GM12874 (cell line): ENCODE measurements at regions not wholly inside any gene's neighbourhood (a gene's known extent, or its start where the extent isn't known, plus 50 kb on each side); places are given as distances from the start of the nearest gene placed in this dataset.

Source experiments
- TF ChIP-seq, protein P1 (sequence below): IDR thresholded peaks from 2 replicates; pipeline ENCODE4 v1.5.1; 2011; ENCODE audit warnings: low read depth, mild to moderate bottlenecking, control low read depth, low read length, moderate library complexity; ENCODE audit not compliant: insufficient read depth

DNA sequence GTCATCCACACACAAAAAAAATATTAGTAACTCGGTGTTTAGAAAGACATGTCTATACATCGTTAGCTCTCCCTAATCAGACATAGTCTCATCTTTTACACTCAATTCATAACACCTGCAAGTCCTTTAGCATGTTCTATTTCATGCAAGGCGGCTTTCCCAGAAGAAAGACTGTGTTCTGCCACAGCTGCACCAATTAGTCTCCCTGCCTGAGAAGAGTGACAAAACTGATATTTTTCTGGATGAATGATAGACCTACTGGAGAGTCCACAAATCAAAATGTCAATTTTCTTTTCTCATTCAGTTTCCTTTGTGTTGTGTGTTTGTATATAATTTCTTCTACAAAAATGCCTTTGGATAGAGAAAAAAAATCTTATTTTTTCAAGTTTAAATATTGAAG lies 435.8 kb upstream of the EPHA3 start:
- TF ChIP-seq, protein P1, sequence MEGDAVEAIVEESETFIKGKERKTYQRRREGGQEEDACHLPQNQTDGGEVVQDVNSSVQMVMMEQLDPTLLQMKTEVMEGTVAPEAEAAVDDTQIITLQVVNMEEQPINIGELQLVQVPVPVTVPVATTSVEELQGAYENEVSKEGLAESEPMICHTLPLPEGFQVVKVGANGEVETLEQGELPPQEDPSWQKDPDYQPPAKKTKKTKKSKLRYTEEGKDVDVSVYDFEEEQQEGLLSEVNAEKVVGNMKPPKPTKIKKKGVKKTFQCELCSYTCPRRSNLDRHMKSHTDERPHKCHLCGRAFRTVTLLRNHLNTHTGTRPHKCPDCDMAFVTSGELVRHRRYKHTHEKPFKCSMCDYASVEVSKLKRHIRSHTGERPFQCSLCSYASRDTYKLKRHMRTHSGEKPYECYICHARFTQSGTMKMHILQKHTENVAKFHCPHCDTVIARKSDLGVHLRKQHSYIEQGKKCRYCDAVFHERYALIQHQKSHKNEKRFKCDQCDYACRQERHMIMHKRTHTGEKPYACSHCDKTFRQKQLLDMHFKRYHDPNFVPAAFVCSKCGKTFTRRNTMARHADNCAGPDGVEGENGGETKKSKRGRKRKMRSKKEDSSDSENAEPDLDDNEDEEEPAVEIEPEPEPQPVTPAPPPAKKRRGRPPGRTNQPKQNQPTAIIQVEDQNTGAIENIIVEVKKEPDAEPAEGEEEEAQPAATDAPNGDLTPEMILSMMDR = no peak

DNA sequence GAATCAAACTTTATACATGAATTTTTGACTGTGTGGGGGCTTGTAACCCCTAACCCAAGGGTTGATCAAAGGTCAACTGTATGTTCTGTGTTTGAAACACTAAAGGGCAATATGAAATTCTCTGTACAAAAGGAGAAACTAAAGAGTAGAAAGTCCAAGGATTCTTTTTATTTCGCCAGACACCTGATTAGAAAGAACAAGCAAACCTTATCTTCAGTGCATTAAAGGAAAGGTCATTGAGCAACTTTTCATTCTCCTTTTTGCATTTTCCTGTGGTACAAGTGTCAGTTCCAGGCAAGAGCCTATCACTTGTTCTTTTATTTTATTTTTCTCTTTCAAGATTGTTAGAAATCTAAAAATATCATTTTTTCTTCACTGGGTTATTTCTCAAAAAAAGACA lies 430.1 kb upstream of the EPHA3 start:
- TF ChIP-seq, protein P1 = no peak

DNA sequence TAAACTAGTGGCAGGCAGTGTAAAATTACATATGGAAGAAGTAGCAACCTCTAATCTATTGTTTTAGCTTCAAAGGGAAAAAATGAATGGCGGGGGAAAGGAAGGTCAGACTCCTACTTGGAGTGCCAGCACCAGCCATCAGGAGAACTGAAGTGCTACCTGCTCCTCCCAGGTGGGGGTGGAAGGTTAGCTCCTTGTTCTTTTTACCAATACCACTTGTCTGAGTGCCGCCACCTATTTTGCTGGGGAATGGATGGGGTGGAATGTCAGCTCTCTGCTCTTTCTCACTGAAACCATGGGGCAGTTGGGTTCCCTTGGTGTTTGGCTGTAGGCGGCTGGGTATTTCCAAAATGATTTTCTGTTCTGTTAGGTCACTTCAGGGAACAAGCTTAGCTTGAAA lies 428.7 kb upstream of the EPHA3 start:
- TF ChIP-seq, protein P1 = no peak

DNA sequence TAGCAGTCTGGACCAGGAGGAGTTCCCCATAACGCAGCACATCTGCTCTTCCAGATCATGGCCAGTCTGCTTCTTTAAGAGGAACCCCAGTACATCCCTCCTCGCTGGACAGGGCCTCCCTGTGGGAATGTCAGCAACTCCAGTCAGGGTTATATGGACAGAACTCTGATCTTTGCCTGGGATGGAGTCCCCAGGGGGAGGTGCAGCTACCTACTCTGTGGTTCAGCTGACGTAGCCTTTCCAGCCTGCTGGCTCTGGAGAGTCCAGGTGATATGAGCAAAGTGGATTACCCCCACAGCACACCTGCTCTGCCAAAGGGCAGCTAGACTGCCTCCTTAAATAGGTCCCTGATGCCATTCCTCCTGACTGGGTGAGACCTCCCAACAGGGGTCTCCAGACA lies 417.1 kb upstream of the EPHA3 start:
- TF ChIP-seq, protein P1 = no peak

DNA sequence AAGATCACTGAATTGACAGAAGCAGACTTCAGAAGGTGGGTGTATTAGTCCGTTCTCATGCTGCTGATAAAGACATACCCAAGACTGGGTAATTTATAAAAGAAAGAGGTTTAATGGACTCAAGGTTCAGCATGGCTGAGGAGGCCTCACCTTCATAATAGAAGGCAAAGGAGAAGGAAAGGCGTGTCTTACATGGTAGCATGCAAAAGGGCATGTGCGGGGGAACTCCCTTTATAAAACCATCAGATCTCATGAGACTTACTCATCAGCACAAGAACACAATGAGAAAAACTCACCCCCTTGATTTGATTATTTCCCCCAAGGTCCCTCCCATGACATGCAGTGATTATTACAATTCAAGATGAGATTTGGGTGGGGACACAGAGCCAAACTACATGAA lies 416.3 kb upstream of the EPHA3 start:
- TF ChIP-seq, protein P1 = no peak

DNA sequence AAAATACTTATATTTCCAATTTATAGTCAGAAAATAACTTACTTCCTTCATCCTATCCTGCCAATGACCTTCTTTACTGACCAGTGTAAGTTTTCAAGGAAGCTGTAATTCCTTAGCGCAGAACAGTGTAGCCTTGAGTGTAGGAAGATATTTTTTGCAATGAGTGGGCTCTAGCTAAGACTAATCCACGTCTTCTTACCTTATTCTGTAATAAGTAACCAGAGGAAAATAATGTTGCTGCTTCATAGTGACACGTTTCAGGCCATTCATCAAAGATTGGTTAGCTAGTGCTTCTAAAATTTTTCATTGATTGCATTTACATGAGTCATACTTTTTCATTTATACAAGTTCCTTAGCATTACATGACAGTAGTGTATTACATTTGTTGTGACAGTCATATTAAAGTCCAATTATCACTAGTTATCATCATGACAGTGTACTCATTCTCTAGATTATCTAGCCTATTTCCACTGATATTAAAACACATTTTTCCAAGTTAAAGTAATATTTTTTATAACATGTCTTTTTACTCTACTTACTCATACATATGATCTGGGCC lies 403.8 kb upstream of the EPHA3 start:
- TF ChIP-seq, protein P1 = no peak

DNA sequence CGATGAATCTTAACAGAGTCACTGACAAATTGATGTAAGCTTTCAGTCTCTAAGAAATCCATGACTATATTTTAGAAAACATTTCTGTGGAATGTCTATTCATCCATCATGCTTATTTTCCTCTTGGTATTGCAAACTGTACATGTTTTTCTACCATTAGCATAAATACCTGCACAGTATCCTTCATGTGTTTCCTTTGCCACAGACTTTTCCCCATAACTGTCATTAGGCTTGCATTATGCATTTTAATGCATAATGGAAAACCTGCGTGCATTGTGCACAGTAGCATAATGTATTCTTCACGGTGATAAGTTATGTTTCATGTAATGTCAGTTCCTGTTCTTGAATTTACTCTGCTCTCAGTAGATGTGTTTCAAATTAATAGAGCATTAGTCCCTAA lies 403.1 kb upstream of the EPHA3 start:
- TF ChIP-seq, protein P1 = no peak
